Cardiac fibroblast (primary cell): ENCODE measurements at regions not wholly inside any gene's neighbourhood (a gene's known extent, or its start where the extent isn't known, plus 50 kb on each side); places are given as distances from the start of the nearest gene placed in this dataset.
A peak's percentile ranks its signal among the peaks of the same experiment; 100 is the strongest.

Experiments used
- DNase-seq, 2 donors: peaks; one replicate each; pipeline versions ENCODE4 v3.0.0 to v3.0.0-alpha.2; 2010; ENCODE audit warnings: low read depth in 2 of 2
- H3K4me3 ChIP-seq, 2 donors: replicated peaks in 1 of 2; 1 replicate in 1 of 2; 2 replicates in 1 of 2; pipeline ENCODE4 v1.5.1; 2011; ENCODE audit warnings: low read depth in 2 of 2, low read length in 2 of 2, mild to moderate bottlenecking in 2 of 2, moderate library complexity in 1 of 2
- TF ChIP-seq, protein P1 (sequence below): IDR thresholded peaks from one replicate; pipeline ENCODE4 v1.5.1; 2011; ENCODE audit warnings: low read depth, mild to moderate bottlenecking, low read length, inconsistent platforms

DNA sequence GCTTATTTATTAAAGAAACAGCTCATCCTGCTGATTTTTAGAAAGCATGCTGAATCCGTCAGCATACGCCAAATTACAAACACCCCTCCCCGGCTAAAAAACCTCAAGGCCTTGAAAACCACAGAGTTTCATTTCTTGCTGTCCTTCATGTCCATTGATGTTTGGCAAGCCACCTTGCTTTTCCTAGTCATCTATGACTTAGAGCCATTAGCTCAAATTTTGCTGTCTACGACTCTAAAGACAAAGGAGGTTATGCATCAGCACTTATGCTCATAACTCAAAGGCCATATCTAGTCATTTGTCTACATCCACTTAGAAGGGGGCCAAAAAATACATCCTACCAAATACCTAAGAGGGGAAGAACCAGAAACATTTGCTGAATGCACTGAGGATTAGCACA is 925.1 kb downstream of the PCDH7 start:
- no peak for DNase-seq
- H3K4me3 ChIP-seq, result no peak overlapping the region
- TF ChIP-seq, protein P1, sequence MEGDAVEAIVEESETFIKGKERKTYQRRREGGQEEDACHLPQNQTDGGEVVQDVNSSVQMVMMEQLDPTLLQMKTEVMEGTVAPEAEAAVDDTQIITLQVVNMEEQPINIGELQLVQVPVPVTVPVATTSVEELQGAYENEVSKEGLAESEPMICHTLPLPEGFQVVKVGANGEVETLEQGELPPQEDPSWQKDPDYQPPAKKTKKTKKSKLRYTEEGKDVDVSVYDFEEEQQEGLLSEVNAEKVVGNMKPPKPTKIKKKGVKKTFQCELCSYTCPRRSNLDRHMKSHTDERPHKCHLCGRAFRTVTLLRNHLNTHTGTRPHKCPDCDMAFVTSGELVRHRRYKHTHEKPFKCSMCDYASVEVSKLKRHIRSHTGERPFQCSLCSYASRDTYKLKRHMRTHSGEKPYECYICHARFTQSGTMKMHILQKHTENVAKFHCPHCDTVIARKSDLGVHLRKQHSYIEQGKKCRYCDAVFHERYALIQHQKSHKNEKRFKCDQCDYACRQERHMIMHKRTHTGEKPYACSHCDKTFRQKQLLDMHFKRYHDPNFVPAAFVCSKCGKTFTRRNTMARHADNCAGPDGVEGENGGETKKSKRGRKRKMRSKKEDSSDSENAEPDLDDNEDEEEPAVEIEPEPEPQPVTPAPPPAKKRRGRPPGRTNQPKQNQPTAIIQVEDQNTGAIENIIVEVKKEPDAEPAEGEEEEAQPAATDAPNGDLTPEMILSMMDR, result no peak

DNA sequence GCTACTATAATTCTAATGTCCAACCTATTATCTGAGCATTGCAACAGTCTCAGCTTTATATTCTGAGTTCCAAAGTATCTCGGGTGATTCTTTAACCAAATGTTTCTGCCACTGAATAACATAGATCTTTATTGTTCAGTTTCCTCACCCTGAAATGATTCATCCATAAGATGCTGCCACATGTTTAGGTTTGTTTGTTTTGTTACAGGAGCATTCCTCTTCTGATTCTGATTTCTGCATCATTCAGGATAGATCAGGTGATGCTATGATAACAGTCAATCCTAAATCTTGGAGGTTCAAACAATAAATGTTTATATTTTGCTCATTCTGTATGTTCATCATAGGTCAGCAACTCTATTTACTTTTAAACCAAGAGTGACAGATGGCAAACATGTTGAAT is 927.6 kb downstream of the PCDH7 start:
- H3K4me3 ChIP-seq, result no peak overlapping the region
- TF ChIP-seq, protein P1, result no peak
- DNase-seq, result no peak

DNA sequence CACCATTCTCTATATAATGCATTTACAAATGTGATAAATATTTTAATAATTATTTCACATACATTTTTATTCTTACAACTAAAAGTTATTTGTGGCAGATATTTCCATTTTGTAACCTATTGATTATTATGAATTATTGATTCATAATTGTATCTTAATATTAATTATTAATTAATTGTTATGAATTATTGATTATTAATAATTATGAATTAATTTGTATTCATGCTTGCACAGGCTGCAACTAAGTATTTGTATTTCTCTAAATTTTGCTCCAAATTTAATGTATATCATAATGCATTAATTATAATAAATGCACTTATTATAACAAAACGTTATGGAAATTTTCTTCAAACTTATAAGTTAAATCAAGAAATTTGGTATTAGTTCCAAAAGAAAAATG is 929.7 kb downstream of the PCDH7 start:
- TF ChIP-seq, protein P1, result no peak
- no peak overlapping the region for H3K4me3 ChIP-seq

DNA sequence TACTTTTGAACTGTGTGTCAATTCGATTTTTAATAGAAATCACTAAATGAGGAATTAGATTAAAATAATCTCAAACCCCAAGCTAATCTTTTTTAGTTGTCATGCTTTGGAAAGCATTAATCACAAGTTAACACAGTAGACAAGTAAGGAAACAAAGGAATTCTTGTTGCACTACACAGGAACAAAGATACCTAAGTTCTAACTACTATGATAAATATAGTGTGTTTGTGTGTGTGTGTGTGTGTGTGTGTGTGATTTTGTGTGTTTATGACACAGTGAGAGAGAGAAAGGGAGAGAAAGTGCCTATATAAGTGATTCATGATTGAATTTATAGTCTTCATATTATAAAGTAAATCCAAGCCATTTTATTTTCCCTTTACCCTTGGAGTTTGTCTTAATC is 931.4 kb downstream of the PCDH7 start:
- no peak for DNase-seq
- TF ChIP-seq, protein P1, result no peak
- no peak overlapping the region for H3K4me3 ChIP-seq

More for the DNA sequence above, 929.7 kb downstream of the PCDH7 start:
- DNase-seq, result no peak

DNA sequence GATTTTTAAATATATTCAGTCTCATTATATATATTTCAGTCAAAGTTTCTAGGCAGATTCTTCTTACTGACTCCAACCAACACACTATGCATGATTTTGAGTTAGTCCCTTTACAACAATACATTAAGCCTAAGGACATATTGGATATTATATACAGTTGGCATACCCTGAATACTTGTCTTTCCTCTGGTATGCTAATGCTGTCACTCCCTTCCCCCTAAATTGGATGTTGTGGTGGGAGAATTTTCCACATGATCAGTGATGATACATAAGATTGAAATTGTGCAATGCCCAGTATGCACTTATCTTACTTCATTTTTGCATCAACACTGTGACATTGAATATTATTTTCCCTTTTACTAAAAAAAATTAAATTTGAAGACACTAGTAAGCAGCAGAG is 935.2 kb downstream of the PCDH7 start:
- DNase-seq, result peak in 1 of 2 donors; percentile 19
- TF ChIP-seq, protein P1, result no peak
- H3K4me3 ChIP-seq, result no peak overlapping the region

DNA sequence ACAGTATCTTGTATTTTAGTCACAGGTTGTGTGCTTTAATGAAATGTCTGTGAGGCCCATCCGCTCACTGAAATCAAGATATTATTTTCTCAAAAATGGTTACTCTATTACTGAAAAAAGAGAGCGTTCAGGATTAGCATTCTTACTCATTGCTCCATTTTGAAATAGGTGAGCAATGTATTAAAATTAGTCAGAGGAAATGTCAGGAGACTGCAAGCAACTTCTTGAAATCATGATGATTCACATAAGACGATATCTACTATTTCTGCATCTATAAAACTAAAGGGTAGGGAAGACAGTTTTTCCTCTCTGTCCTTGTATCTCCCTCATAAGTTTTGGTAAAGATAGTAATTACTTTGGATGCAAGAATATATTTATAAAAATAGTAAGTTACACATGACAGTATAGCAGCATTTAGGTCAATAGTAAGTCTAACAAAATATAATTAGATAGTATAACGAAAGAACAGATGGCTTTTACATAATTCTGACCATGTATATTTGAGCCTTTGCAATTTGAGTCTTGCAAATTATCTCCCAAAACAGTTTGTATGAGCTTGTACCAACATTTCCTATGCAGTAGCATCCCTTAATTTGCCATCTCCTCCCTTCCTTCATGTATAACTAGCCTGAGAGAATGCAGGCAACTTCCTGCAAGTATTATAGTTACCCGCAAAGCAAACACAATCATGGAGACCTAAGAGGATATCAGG is 937.8 kb downstream of the PCDH7 start:
- no peak overlapping the region for H3K4me3 ChIP-seq
- peak; percentile 8 to 47 for DNase-seq
- TF ChIP-seq, protein P1, result no peak

DNA sequence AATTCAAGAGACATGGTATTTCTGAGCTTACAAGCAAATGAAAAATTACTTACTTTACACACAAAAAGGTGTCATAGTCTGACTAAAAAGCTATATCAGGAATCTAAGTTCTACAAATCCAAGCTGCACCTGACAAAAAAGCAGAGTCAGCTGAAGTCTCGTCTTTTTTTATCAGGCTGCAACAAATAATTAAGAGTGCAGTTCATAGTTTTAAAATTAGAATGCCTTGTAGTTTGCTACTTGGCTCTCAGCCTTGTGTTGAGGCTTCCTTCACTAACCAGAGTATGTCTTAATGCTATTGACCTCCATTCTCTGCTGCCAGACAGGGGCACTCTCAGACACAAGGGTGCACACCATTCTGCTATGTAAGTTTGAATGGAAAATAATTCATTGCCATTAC is 940.7 kb downstream of the PCDH7 start:
- TF ChIP-seq, protein P1, result no peak
- no peak overlapping the region for H3K4me3 ChIP-seq
- DNase-seq, result no peak
